NB4 (cell line): ENCODE measurements at regions not wholly inside any gene's neighbourhood (a gene's known extent, or its start where the extent isn't known, plus 50 kb on each side); places are given as distances from the start of the nearest gene placed in this dataset.

Experiments used
- DNase-seq: peaks from one replicate; pipeline ENCODE4 v3.0.0; 2010; ENCODE audit warnings: low read depth
- H3K4me3 ChIP-seq: one replicate; pipeline ENCODE4 v1.5.1; 2011; ENCODE audit warnings: mild to moderate bottlenecking, low read depth, low read length, moderate library complexity
- MYC ChIP-seq: IDR thresholded peaks from 2 replicates; pipeline ENCODE4 v1.6.1; 2011; ENCODE audit warnings: low read depth, low read length
- POLR2A ChIP-seq: IDR thresholded peaks from 2 replicates; pipeline ENCODE4 v1.6.1; 2011; ENCODE audit warnings: mild to moderate bottlenecking; ENCODE audit not compliant: insufficient read length; ENCODE audit errors: extremely low read depth
- TF ChIP-seq, protein P1 (sequence below): IDR thresholded peaks from 2 replicates; pipeline ENCODE4 v1.6.1; 2011; ENCODE audit warnings: low read depth, low read length
- TF ChIP-seq, protein P2 (sequence below): IDR thresholded peaks from one replicate; pipeline ENCODE4 v1.5.1; 2012; ENCODE audit warnings: low read depth, low read length

DNA sequence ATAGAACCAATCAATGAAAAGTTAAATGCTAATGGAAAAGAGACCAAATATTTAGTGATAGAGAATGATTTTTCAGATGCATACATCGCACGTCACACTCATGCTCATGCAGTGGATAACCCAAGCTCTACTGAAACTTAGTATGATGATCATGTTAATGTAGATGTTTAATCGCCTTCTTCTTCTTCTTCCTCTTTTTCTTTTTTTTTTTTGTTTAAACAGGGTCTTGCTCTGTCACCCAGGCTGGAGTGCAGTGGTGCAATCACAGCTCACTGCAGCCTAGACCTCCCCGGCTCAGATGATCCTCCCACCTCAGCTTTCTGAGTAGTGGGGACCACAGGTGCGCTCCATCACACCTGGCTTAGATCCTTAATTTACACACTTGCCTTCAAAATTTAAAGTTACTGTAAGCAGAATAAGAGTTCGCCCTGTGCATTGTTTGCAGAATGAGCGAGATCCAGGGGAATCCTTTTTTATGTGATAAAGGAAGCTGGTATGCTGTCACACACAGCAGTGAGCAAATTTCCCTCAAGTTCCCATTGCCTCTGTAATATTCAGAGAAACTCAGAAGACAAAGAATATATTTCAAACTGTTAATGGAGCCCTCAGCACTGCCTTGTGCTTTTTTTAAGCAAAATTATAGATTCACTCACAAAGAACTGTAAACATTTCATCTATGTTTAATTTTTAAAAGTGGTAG lies 194.2 kb upstream of the SGK1 start:
- H3K4me3 ChIP-seq: no peak overlapping the region
- TF ChIP-seq, protein P1, sequence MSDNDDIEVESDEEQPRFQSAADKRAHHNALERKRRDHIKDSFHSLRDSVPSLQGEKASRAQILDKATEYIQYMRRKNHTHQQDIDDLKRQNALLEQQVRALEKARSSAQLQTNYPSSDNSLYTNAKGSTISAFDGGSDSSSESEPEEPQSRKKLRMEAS: no peak
- DNase-seq: no peak

DNA sequence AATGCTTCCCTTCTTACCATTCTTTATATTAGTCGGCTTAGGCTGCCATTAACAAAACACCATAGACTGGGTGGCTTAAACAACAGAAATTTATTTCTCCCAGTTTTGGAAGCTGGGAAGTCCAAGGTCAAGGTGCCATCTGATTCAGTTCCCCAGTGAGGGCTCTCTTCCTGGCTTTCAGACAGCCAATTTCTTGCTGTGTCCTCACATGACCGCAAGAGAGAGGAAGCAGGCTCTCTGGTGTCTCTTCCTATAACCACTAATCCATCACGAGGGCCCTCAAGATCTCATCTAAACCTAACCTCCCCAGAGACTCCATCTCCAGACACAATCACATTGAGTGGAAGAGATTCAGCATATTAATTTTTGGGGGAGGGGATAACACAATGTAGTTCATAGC lies 193.0 kb upstream of the SGK1 start:
- TF ChIP-seq, protein P2, sequence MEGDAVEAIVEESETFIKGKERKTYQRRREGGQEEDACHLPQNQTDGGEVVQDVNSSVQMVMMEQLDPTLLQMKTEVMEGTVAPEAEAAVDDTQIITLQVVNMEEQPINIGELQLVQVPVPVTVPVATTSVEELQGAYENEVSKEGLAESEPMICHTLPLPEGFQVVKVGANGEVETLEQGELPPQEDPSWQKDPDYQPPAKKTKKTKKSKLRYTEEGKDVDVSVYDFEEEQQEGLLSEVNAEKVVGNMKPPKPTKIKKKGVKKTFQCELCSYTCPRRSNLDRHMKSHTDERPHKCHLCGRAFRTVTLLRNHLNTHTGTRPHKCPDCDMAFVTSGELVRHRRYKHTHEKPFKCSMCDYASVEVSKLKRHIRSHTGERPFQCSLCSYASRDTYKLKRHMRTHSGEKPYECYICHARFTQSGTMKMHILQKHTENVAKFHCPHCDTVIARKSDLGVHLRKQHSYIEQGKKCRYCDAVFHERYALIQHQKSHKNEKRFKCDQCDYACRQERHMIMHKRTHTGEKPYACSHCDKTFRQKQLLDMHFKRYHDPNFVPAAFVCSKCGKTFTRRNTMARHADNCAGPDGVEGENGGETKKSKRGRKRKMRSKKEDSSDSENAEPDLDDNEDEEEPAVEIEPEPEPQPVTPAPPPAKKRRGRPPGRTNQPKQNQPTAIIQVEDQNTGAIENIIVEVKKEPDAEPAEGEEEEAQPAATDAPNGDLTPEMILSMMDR: no peak
- TF ChIP-seq, protein P1: no peak
- no peak overlapping the region for H3K4me3 ChIP-seq
- DNase-seq: peak; percentile 83

DNA sequence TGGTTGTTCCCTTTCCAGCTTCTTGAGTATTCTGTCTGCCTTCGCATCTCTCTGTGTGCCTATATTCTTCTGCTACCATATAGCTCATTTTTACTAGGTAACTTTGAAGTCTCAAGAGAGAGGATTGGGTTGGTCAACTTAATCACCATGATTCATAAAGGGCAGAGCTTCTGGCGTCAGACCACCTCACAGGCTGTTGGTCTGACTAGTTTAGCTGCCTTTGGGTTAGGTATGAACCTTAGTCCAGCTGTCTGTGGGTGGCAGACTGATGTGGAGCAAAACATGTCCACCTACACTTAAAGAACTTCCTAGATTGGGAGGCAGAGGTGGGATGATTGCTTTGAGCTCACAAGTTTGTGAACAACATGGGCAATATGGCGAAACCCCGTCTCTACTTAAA lies 192.2 kb upstream of the SGK1 start:
- TF ChIP-seq POLR2A (no peak), MYC (no peak)
- TF ChIP-seq, protein P2: no peak
- TF ChIP-seq, protein P1: no peak
- DNase-seq: peak; percentile 25

DNA sequence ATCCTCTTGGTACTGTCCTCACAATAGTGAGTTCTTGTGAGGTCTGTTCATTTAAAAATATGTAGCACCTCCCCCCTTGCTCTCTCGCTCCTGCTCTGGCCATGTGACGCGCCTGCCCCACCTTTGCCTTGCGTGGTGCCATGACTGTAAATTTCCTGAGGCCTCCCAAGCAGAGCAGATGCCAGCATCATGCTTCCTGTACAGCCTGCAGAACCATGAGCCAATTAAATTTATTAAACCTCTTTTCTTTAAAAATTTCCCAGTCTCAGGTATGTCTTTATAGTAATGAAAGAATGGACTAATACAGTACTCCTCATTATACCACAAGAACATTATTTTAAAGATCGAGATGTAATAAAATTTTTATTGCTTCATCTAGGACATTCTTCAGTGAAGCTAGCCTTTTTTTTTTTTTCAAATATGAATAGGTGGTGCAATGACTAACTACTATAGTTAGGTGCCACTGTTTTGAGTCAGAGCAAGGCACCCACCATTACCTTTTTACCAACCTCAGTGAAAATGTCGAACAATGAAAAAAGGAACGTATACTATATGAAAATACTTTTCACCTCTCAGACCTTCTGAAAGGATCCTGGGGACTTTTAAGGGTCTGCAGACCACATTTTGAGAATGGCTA lies 191.1 kb upstream of the SGK1 start:
- TF ChIP-seq, protein P2: no peak
- no peak for TF ChIP-seq MYC
- TF ChIP-seq, protein P1: no peak
- no peak for TF ChIP-seq POLR2A
- DNase-seq: no peak
- H3K4me3 ChIP-seq: no peak overlapping the region

More for the DNA sequence above, 192.2 kb upstream of the SGK1 start:
- H3K4me3 ChIP-seq: no peak overlapping the region

DNA sequence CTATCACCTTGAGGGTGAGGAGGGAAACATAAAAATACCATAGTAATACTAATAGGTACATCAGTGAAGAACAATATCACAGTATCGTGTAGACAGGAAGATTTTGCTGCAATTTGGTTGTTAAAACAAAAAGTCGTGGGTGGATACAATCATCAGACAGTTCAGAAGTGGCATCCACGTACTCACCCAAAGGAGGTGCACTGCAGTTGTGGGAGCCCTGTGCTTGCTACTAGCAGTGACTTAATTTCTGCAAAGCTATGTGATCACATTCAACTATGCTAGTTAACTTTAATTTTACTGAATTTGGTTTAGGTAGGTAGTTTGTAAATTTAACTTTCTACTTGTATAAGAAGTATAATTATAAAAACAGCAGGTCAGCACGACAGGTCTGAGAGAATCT lies 188.2 kb upstream of the SGK1 start:
- H3K4me3 ChIP-seq: no peak overlapping the region
- TF ChIP-seq MYC: no peak
- TF ChIP-seq, protein P2: no peak
- TF ChIP-seq, protein P1: no peak
- no peak for DNase-seq

DNA sequence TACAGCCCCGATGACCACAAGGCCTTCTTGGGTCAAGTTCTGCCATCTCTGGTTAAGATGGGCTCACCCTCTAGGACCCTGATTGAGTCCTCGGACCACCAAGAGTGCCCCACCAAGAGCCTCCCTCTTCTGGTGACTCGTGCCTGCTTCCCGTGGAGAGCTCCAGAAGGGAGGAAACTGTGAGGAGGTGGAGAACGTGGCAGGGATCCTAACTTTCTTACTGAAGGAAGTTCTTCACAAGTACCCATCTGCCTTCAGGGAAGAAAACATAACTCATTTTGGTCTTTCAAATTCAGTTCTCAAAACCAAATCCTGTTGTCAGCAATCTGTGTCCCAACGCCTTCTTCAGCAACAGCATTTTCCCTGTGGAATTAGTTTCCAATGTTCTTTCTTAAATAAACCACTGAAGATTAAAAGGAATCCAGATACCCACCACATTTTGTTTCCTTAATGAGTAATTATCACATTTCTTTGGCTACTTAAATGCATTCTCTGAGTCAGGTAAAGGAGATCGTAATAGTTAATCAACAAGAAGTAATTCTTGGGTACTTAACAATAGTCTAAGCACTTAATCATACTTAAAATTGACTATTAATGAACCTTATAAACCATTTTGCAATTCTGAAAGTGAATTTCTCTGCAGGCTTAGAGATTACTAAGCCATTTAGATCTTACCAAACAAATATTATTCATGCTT lies 185.8 kb upstream of the SGK1 start:
- DNase-seq: no peak
- TF ChIP-seq POLR2A (no peak), MYC (no peak)
- TF ChIP-seq, protein P1: no peak
- TF ChIP-seq, protein P2: no peak
- H3K4me3 ChIP-seq: no peak overlapping the region
